ENCODE measurements at regions not wholly inside any gene's neighbourhood (a gene's known extent, or its start where the extent isn't known, plus 50 kb on each side); places are given as distances from the start of the nearest gene placed in this dataset.

DNA sequence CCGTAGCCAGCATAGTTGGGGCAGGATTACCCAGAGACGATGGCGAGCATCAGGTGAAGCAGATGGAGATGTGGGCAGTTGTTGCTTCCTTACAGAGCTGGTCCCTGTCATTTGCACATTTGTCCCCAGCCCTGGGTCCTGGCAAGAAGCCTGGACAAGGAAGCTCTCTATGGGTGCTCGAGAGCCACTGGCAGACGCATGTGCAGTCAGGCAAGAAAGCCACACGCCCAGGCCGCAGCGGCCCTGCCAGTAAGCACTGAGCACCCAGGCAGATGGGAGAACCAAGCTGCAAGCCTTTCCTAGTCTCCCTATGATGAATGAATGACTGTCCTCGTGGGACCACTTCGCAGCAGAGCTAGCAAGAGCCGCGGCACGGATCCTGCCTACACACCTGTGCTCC lies 182.8 kb downstream of the FOXO1 start:
- Histone ChIP-seq H3K4me3 (ENCODE audit: low read depth, low read length, poor library complexity, severe bottlenecking) (peak overlapping the region; percentile 33), H3K79me2 (ENCODE audit: insufficient read depth, low read depth, low read length) (peaks cover 23% of the 10 kb centered on the region; the same call in 1 of the 2 replicates), H2AFZ (ENCODE audit: low read length) (peak overlapping the region; percentile 29), H3K9me3 (ENCODE audit: low read length) (peaks cover 10% of the 10 kb centered on the region; the same call in 1 of the 2 replicates), H3K9me2 (ENCODE audit: insufficient read depth, low read length) (no peaks in the 10 kb centered on the region), H4K20me1 (ENCODE audit: insufficient read depth, low read length) (no peaks in the 10 kb centered on the region), H3K36me3 (ENCODE audit: insufficient read depth, low read length) (peaks cover 9% of the 10 kb centered on the region), H3K27ac (ENCODE audit: low read depth, low read length, poor library complexity, severe bottlenecking) (peak overlapping the region; percentile 24), H3K4me1 (ENCODE audit: insufficient read depth, low read length, poor library complexity, severe bottlenecking) (peaks cover 77% of the 10 kb centered on the region), H3K4me2 (ENCODE audit: low read length) (peak overlapping the region; percentile 84)
- DNase-seq (ENCODE audit: low spot score) = peak; percentile 73
- POLR2A ChIA-PET = interaction anchor here (0.6 to 2.7 kb wide), 11 partner anchors 10 to 409 kb away, joined by 3 to 10 read pairs (median 4); no protein-coding TSS in a partner anchor
- TF ChIP-seq, protein P1, sequence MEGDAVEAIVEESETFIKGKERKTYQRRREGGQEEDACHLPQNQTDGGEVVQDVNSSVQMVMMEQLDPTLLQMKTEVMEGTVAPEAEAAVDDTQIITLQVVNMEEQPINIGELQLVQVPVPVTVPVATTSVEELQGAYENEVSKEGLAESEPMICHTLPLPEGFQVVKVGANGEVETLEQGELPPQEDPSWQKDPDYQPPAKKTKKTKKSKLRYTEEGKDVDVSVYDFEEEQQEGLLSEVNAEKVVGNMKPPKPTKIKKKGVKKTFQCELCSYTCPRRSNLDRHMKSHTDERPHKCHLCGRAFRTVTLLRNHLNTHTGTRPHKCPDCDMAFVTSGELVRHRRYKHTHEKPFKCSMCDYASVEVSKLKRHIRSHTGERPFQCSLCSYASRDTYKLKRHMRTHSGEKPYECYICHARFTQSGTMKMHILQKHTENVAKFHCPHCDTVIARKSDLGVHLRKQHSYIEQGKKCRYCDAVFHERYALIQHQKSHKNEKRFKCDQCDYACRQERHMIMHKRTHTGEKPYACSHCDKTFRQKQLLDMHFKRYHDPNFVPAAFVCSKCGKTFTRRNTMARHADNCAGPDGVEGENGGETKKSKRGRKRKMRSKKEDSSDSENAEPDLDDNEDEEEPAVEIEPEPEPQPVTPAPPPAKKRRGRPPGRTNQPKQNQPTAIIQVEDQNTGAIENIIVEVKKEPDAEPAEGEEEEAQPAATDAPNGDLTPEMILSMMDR (conservative IDR thresholded peaks at IDR 0.05; ENCODE audit: low read length) = no peak
- TF ChIP-seq EZH2phosphoT487 (IDR thresholded peaks at IDR 0.05; ENCODE audit: borderline replicate concordance, low read depth, low read length) = no peak
- BruUV-seq (replicated peaks) = no TSS peak
- CTCF ChIA-PET (ENCODE audit: unreplicated experiment) = interaction anchor here (0.5 to 1.8 kb wide), 4 partner anchors 36 to 180 kb away, joined by 3 to 5 read pairs (median 3); no protein-coding TSS in a partner anchor
- intact Hi-C loops (cut with micrococcal nuclease; ENCODE audit: unreplicated experiment) = loop anchor here (5.0 kb wide), 1 partner anchor 51 kb away; no protein-coding TSS in a partner anchor

DNA sequence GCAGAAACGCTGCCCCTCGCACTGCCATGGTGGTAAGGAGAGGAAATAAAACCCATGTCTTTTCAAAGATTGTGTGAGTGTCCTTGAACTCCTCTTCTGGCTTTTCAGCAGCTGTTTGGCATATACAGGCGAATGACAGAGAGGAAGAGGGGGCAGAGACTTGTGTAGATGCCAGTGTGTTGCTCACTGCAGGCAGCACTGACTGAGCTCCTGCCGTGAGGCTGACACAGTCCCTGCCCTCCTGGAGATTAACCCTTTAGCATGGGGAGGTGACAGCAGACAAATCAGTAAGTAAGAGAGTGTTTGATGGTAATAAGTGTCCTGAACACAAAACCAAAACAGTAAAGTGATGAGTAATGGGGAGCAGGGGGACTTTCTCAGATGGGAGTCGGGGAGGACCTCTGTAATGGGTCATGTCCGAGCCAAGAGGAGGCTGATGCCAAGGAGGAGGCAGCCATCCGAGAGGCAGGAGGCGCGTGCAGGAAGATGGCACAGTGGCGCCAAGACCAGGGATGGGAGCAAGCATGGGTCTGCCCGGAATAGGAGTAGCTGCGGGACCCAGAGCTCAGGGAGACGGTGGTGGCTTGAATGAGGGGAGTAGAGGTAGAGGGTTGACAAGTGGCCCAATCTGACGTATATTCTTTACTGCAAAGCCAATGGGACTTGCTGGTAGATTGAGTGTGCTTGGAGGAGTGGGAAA lies 182.2 kb downstream of the FOXO1 start:
- H3K4me1 ChIP-seq (ENCODE audit: insufficient read depth, low read length, poor library complexity, severe bottlenecking) = peaks cover 71% of the 10 kb centered on the region
- H3K9me3 ChIP-seq (ENCODE audit: low read length) = peaks cover 10% of the 10 kb centered on the region; the same call in 1 of the 2 replicates
- peak overlapping the region; percentile 24 for H3K27ac ChIP-seq (ENCODE audit: low read depth, low read length, poor library complexity, severe bottlenecking)
- ChIA-PET CTCF (ENCODE audit: unreplicated experiment) (interaction anchor here (0.5 to 1.8 kb wide), 3 partner anchors 44 to 180 kb away, joined by 3 to 5 read pairs (median 3); no protein-coding TSS in a partner anchor), POLR2A (interaction anchor here (0.5 to 2.7 kb wide), 13 partner anchors 8 to 410 kb away, joined by 3 to 10 read pairs (median 4); no protein-coding TSS in a partner anchor)
- H3K79me2 ChIP-seq (ENCODE audit: insufficient read depth, low read depth, low read length) = peaks cover 19% of the 10 kb centered on the region; the same call in 1 of the 2 replicates
- no TSS peak for BruUV-seq (replicated peaks)
- no peaks in the 10 kb centered on the region for H3K9me2 ChIP-seq (ENCODE audit: insufficient read depth, low read length)
- H3K36me3 ChIP-seq (ENCODE audit: insufficient read depth, low read length) = peaks cover 9% of the 10 kb centered on the region
- H3K4me2 ChIP-seq (ENCODE audit: low read length) = peak overlapping the region; percentile 84
- peak overlapping the region; percentile 29; the same call in 1 of the 2 replicates for H2AFZ ChIP-seq (ENCODE audit: low read length)
- intact Hi-C loops (cut with micrococcal nuclease; ENCODE audit: unreplicated experiment) = loop anchor here (5.0 kb wide), 1 partner anchor 52 kb away; no protein-coding TSS in a partner anchor
- no peaks in the 10 kb centered on the region for H4K20me1 ChIP-seq (ENCODE audit: insufficient read depth, low read length)
- peak; percentile 45 for DNase-seq (ENCODE audit: low spot score)
- TF ChIP-seq, protein P1 (conservative IDR thresholded peaks at IDR 0.05; ENCODE audit: low read length) = no peak
- no peak for TF ChIP-seq EZH2phosphoT487 (IDR thresholded peaks at IDR 0.05; ENCODE audit: borderline replicate concordance, low read depth, low read length)
- peak overlapping the region; percentile 33 for H3K4me3 ChIP-seq (ENCODE audit: low read depth, low read length, poor library complexity, severe bottlenecking)
